HT1080 (cell line): ENCODE measurements at regions not wholly inside any gene's neighbourhood (a gene's known extent, or its start where the extent isn't known, plus 50 kb on each side); places are given as distances from the start of the nearest gene placed in this dataset.

Source experiments
- DNase-seq: peaks from one replicate; pipeline ENCODE4 v3.0.0-alpha.2; 2015; ENCODE audit warnings: low read depth

- no peak for DNase-seq
These were observed 141.9 kb downstream of the SLC4A3 start for GRCh38 chr2:219769090-219769910.

- DNase-seq = no peak
These were observed 144.7 kb downstream of the SLC4A3 start for GRCh38 chr2:219772103-219772635.

DNA sequence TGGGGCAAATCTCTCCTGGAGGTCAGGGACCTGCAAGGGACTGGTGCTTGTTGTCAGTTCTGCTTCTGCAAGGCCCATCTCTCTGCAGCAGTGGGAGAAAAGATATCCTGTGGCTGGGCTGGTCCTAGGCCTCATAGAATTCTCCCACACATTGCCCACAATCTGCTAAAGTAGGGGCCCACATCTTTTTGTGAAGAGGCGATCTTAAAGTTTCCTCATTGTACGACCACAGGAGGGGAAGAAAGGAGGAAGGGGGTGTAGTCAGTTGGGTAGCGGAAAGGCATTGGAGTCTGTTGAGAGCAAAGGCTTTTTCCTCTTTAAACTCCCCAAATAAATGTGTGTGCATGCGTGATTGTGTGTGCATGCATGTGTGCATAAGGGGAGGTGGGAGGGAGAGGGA, 145.3 kb downstream of the SLC4A3 start:
- DNase-seq = no peak

- DNase-seq = no peak
These were observed 148.1 kb downstream of the SLC4A3 start for GRCh38 chr2:219775506-219775905.

DNA sequence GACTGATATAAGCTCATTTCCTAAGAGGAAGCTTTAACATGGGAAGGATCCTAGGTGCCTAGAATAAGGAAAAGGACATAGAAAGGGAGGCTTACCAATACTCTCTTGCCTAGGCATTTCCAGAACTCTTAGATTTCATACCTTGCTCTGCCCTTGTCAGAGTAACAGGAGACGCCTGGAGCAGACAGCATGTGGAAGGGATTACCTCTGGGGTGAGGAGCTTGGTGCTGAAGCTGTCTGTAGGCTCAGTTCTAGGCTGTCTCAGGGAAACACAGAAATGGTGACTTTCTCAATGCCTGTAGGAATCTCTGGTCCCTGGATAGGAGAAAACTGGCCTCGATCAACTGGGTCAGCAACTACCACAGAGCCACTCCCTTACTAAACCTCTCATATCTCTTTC, 150.0 kb downstream of the SLC4A3 start:
- no peak for DNase-seq

GRCh38 chr2:219778189-219778588, 150.8 kb downstream of the SLC4A3 start:
- no peak for DNase-seq

DNA sequence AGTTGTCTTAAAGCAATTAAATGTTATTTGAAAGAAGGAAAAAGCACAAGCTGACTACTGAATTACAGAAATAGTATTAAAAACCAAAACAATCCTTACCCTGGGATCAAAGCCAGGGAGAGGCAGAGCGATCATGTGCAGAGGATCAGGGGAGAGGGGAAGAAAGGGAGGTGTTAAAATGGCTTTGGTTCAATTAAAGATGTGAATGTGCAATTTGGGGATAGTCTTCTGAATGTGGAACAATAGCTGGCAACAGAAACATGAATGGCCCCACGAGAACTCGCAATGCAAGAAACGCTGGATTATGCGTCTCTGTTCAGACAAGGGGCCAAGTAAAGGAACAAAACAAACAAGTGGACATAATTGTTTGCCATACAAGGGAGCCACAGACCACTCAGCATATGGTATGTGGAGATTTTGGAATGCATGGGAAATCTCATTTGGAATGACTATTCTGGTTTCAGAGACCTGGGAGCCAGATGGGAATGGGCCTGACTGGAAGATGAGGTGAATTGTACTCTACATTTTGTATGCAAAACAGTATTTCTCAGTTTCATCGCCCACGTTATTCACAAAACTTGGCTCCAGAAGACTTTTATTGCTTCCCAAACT, 155.4 kb downstream of the SLC4A3 start:
- DNase-seq = no peak

DNA sequence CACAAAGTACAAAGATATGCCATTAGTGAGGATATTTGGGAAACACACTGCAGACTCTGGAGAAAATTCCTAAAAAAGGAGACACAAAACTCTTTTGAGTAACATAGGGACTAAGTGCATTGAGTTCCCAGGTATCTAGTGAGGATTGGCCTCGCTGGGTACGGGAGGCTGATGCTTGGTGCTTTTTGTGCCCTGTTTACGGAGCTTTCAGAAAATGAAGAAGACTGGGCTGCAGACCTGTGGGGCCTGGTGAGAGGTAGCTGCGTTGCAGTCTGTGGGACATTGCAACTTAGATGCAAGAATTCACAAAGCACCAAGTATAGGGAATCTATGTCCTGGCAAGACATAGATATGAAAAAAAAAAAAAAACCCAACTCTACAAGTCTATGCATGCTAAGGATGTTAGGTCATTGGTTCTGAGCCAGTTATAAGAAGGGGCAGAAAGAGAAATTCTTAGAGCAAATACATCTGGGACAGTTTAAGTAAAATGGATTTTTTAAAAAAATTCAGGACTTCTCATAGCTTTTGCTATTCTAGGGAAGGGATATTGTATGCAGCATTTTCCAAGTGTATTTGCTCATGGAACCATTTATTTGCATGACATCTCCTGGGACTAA, 156.0 kb downstream of the SLC4A3 start:
- no peak for DNase-seq

DNA sequence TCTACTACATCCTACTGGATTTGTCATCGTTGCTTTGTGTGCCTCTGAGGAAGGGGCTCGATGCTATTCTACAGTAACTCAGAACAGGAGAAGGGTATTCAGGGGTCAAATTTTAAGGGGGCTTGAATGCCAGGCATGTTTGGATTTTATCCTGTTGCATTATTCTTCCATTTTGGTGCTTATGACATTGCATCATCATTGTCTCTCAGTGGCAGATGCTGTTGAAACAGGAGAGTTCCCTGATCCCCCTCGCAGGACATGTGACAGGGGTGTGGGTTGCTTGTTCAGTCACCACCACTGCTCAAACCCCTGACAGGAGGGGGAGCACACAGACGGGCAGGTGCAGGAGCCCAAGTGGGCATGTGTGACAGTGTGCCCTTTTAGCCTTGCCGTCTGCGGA, 156.7 kb downstream of the SLC4A3 start:
- no peak for DNase-seq

- no peak for DNase-seq
These were observed 162.0 kb downstream of the SLC4A3 start for GRCh38 chr2:219789476-219789875.

GRCh38 chr2:219792446-219792845, 165.0 kb downstream of the SLC4A3 start:
- DNase-seq = no peak

DNA sequence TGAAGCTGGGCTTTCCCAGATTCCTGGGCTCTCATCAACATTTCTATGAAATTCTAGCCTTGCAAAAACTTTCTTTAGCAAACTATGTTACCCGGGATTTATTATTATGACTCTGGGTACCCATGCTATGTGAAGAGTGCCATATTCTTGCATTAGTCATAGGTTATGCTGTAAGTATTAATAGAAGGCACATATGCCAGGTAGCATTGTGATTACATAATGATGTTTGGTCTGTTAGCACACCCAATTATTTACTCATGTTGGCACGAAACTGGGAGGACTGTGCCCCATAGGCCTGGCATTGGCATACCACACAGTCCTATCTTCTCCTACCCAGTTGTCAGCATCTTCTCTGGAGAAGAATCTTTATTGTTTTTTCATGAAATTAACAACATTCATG, 171.0 kb downstream of the SLC4A3 start:
- no peak for DNase-seq

GRCh38 chr2:219803294-219803693, 175.9 kb downstream of the SLC4A3 start:
- peak; percentile 86 for DNase-seq

DNA sequence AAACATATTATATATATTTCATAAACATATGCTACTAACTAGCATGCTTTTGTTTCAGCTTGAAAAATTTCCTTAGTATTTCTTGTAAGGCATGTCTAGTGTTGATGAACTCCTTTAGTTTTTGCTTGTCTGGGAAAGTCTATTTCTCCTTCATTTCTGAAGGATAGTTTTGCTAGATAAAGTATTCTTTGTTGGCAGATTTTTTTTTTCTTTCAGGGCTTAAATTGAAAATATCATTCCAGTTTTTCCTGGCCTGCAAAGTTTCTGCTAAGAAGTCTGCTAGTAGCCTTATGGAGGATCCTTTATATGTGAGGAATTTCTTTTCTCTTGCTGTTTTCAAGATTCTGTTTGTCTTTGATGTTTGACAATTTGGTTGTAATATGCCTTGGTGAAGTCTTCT, 183.5 kb downstream of the SLC4A3 start:
- no peak for DNase-seq

GRCh38 chr2:219812672-219813071, 185.2 kb downstream of the SLC4A3 start:
- DNase-seq = no peak

GRCh38 chr2:219820767-219821166, 193.3 kb downstream of the SLC4A3 start:
- DNase-seq = no peak

DNA sequence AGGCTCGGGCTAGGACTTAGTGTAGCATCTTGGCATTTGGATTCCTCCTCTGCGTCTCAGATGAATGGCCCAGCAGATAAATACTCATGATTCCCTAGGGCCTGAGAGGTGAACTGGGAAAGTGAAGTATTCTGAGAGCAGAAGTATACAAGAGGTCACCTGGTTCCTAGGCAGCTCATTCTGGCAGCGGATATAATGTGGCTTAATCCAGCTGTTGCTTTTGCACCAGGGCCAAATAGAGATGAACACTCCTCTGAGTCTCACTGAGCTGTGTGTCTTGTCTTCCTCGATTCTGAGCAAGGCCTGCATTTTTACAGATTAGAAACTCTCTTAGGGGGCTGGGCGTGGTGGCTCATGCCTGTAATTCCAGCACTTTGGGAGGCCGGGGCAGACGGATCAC, 196.1 kb downstream of the SLC4A3 start:
- no peak for DNase-seq

GRCh38 chr2:219824996-219825395, 197.6 kb downstream of the SLC4A3 start:
- DNase-seq = no peak

DNA sequence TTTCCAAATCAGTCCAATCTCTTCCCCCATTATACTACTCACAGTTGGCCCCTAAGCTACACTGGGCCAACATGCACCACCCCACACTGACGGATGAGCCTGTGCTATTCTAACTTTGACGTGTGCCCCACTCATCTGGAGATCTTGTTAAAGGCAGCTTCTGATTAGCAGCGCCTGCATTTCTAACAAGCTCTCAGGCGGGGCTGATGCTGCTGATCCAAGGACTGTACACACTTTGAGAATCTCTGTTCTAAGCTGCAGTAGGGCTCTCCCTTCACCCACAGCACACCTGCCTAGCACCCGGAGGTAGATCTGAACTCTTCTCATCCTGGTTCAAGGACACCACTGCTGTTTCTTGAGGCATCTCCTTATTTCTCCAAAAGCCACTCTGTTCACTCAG, 200.7 kb downstream of the SLC4A3 start:
- DNase-seq = no peak

DNA sequence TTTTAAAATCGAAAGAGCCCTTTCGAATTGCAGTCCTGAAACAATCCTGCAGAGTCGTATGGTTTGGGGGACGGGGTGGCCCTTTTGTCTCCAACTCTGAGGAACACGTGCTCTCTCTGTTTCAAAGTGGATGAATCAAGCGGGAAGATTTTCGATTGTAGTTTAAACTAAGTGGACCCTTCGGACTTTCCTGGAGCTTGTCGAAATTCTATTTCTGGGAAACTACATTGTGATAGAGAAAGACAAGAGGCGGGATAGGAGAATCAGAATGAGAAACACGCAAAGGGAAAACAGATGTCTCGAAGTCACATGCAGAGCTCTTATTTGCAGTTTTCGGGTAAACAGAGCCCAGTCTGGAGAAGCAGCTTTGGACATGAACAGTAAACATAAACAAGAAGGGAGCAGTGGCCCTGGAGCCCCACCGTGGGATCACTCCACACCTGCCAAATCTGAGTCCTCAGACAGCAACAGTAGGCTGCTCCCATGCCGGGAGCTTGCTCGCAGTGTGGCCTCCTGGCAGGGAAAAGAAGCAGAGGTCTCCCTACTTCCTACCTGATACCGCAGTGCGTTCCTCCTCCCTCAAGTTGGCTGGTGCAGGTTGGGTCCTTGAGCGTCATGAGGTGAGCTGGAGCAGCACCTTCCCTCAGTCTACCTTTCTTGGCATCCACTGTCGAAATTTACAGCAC, 202.4 kb downstream of the SLC4A3 start:
- DNase-seq = no peak

- DNase-seq = no peak
These were observed 202.9 kb downstream of the SLC4A3 start for GRCh38 chr2:219830353-219830738.

- no peak for DNase-seq
These were observed 204.5 kb downstream of the SLC4A3 start for GRCh38 chr2:219831957-219832356.
